ENCODE measurements at regions not wholly inside any gene's neighbourhood (a gene's known extent, or its start where the extent isn't known, plus 50 kb on each side); places are given as distances from the start of the nearest gene placed in this dataset.

- H3K27ac Mint-ChIP-seq: no peak overlapping the region
These were observed 183.8 kb downstream of the KLF5 start for GRCh38 chr13:73242515-73243015.

GRCh38 chr13:73240193-73240592, 181.4 kb downstream of the KLF5 start:
- Mint-ChIP-seq H3K27ac (no peak overlapping the region), H3K36me3 (no peaks in the 10 kb centered on the region), H3K4me1 (ENCODE audit: unreplicated experiment) (no peaks in the 10 kb centered on the region), H3K9me3 (no peaks in the 10 kb centered on the region), H3K27me3 (no peaks in the 10 kb centered on the region), H3K4me3 (no peak overlapping the region)
- TF ChIP-seq CTCF (conservative IDR thresholded peaks at IDR 0.05): no peak
- no peak for DNase-seq (ENCODE audit: extremely low spot score, unreplicated experiment)

More at GRCh38 chr13:73242515-73243015, 183.8 kb downstream of the KLF5 start:
- H3K9me3 Mint-ChIP-seq: no peaks in the 10 kb centered on the region
- H3K4me3 Mint-ChIP-seq: no peak overlapping the region
- no peak for TF ChIP-seq CTCF (conservative IDR thresholded peaks at IDR 0.05)
- no peaks in the 10 kb centered on the region for H3K36me3 Mint-ChIP-seq
- no peaks in the 10 kb centered on the region for H3K4me1 Mint-ChIP-seq (ENCODE audit: unreplicated experiment)
- DNase-seq (ENCODE audit: extremely low spot score, unreplicated experiment): no peak
- no peaks in the 10 kb centered on the region for H3K27me3 Mint-ChIP-seq

GRCh38 chr13:73235385-73235784, 176.6 kb downstream of the KLF5 start:
- no peak for DNase-seq (ENCODE audit: extremely low spot score, unreplicated experiment)
- Mint-ChIP-seq H3K4me1 (ENCODE audit: unreplicated experiment) (no peaks in the 10 kb centered on the region), H3K27ac (no peak overlapping the region), H3K27me3 (no peaks in the 10 kb centered on the region), H3K9me3 (no peaks in the 10 kb centered on the region), H3K4me3 (no peak overlapping the region), H3K36me3 (no peaks in the 10 kb centered on the region)
- no peak for TF ChIP-seq CTCF (conservative IDR thresholded peaks at IDR 0.05)

GRCh38 chr13:73231471-73231870, 172.7 kb downstream of the KLF5 start:
- H3K9me3 Mint-ChIP-seq: no peaks in the 10 kb centered on the region
- no peaks in the 10 kb centered on the region for H3K27me3 Mint-ChIP-seq
- no peak overlapping the region for H3K27ac Mint-ChIP-seq
- no peak for DNase-seq (ENCODE audit: extremely low spot score, unreplicated experiment)
- H3K4me3 Mint-ChIP-seq: no peak overlapping the region
- no peaks in the 10 kb centered on the region for H3K4me1 Mint-ChIP-seq (ENCODE audit: unreplicated experiment)
- no peaks in the 10 kb centered on the region for H3K36me3 Mint-ChIP-seq
- TF ChIP-seq CTCF (conservative IDR thresholded peaks at IDR 0.05): no peak

GRCh38 chr13:73230716-73231115, 171.9 kb downstream of the KLF5 start:
- no peak for DNase-seq (ENCODE audit: extremely low spot score, unreplicated experiment)
- Mint-ChIP-seq H3K27ac (no peak overlapping the region), H3K4me3 (no peak overlapping the region), H3K9me3 (no peaks in the 10 kb centered on the region), H3K27me3 (no peaks in the 10 kb centered on the region), H3K4me1 (ENCODE audit: unreplicated experiment) (no peaks in the 10 kb centered on the region), H3K36me3 (no peaks in the 10 kb centered on the region)
- TF ChIP-seq CTCF (conservative IDR thresholded peaks at IDR 0.05): no peak

GRCh38 chr13:73228546-73228945, 169.7 kb downstream of the KLF5 start:
- TF ChIP-seq CTCF (conservative IDR thresholded peaks at IDR 0.05): peak; percentile 31
- Mint-ChIP-seq H3K27me3 (no peaks in the 10 kb centered on the region), H3K36me3 (no peaks in the 10 kb centered on the region), H3K4me3 (no peak overlapping the region), H3K27ac (peak overlapping the region; percentile 30), H3K9me3 (no peaks in the 10 kb centered on the region), H3K4me1 (ENCODE audit: unreplicated experiment) (no peaks in the 10 kb centered on the region)
- no peak for DNase-seq (ENCODE audit: extremely low spot score, unreplicated experiment)

Measured in type B pancreatic cell (in vitro differentiated cells).